OCI-LY3 (cell line): ENCODE measurements at regions not wholly inside any gene's neighbourhood (a gene's known extent, or its start where the extent isn't known, plus 50 kb on each side); places are given as distances from the start of the nearest gene placed in this dataset.

Experiments used
- CTCF ChIP-seq: fragments of 200-600, 300-600 bp; sonication (generic); IDR thresholded peaks from 2 replicates; pipeline ENCODE4 v1.5.1; 2014; ENCODE audit warnings: antibody characterized with exemption, low read length, low read depth
- EZH2phosphoT487 ChIP-seq: fragments of 200-600 bp; shearing (Covaris generic); IDR thresholded peaks from 2 replicates; pipeline ENCODE4 v1.6.1; 2018; ENCODE audit warnings: antibody characterized with exemption, mixed run types, low read depth

GRCh38 chr10:100669616-100670015 lies 75.8 kb upstream of the PAX2 start:
- no peak for TF ChIP-seq CTCF
- TF ChIP-seq EZH2phosphoT487, result no peak
